PFSK-1 (cell line): ENCODE measurements at regions not wholly inside any gene's neighbourhood (a gene's known extent, or its start where the extent isn't known, plus 50 kb on each side); places are given as distances from the start of the nearest gene placed in this dataset.
A peak's percentile ranks its signal among the peaks of the same experiment; 100 is the strongest.

ENCODE experiments used
- FOXP2 ChIP-seq: optimal IDR thresholded peaks from 2 replicates; pipeline ENCODE3; 2011; ENCODE audit warnings: borderline replicate concordance, control low read depth, inconsistent platforms; ENCODE audit not compliant: insufficient read depth; ENCODE audit errors: extremely low read length, extremely low read depth
- POLR2AphosphoS5 ChIP-seq: IDR thresholded peaks from 2 replicates; pipeline ENCODE4 v1.6.1; 2012; ENCODE audit warnings: low read depth, mild to moderate bottlenecking, control low read depth, low read length, moderate library complexity
- REST ChIP-seq, 2 experiments: IDR thresholded peaks; 2 replicates each; pipeline versions ENCODE4 v1.6.1 to v1.8.0; 2011 to 2012; ENCODE audit warnings: low read depth in 2 of 2, low read length in 2 of 2, control low read depth in 1 of 2, inconsistent platforms in 1 of 2, mild to moderate bottlenecking in 1 of 2, moderate library complexity in 1 of 2; ENCODE audit not compliant: insufficient read depth in 1 of 2
- SIN3A ChIP-seq: IDR thresholded peaks from 2 replicates; pipeline ENCODE4 v1.6.1; 2012; ENCODE audit warnings: mild to moderate bottlenecking, low read length, moderate library complexity, borderline replicate concordance; ENCODE audit not compliant: insufficient read depth
- TAF1 ChIP-seq: IDR thresholded peaks from 2 replicates; pipeline ENCODE4 v1.6.1; 2012; ENCODE audit warnings: low read length, control low read depth, borderline replicate concordance; ENCODE audit not compliant: insufficient read depth

GRCh38 chr17:53570731-53571130, 252.0 kb upstream of the KIF2B start:
- TF ChIP-seq TAF1: no peak
- TF ChIP-seq POLR2AphosphoS5: no peak
- TF ChIP-seq REST (IDR thresholded peaks at IDR 0.05; ENCODE audit: insufficient read depth in 1 of 2, low read depth in 2 of 2, low read length in 2 of 2): no peak
- no peak for TF ChIP-seq SIN3A
- TF ChIP-seq FOXP2: no peak

GRCh38 chr17:53560953-53561352, 261.8 kb upstream of the KIF2B start:
- TF ChIP-seq REST (IDR thresholded peaks at IDR 0.05; ENCODE audit: insufficient read depth in 1 of 2, low read depth in 2 of 2, low read length in 2 of 2): no peak
- no peak for TF ChIP-seq TAF1
- TF ChIP-seq FOXP2: no peak
- no peak for TF ChIP-seq POLR2AphosphoS5
- no peak for TF ChIP-seq SIN3A

- TF ChIP-seq SIN3A (no peak), TAF1 (no peak)
Observed at GRCh38 chr17:53548252-53548651, 274.5 kb upstream of the KIF2B start.

GRCh38 chr17:53543472-53543871, 279.3 kb upstream of the KIF2B start:
- TF ChIP-seq POLR2AphosphoS5 (no peak), REST (IDR thresholded peaks at IDR 0.05; ENCODE audit: insufficient read depth in 1 of 2, low read depth in 2 of 2, low read length in 2 of 2) (no peak)

GRCh38 chr17:53538129-53538617, 284.6 kb upstream of the KIF2B start:
- TF ChIP-seq SIN3A (no peak), POLR2AphosphoS5 (no peak), TAF1 (no peak), REST (IDR thresholded peaks at IDR 0.05; ENCODE audit: insufficient read depth in 1 of 2, low read depth in 2 of 2, low read length in 2 of 2) (no peak), FOXP2 (no peak)

GRCh38 chr17:53527473-53527872, 295.3 kb upstream of the KIF2B start:
- no peak for TF ChIP-seq TAF1
- TF ChIP-seq REST (IDR thresholded peaks at IDR 0.05; ENCODE audit: insufficient read depth in 1 of 2, low read depth in 2 of 2, low read length in 2 of 2): peak in 1 of 2 experiments; percentile 53; a peak in 1 of 4 replicates
